ENCODE measurements at regions not wholly inside any gene's neighbourhood (a gene's known extent, or its start where the extent isn't known, plus 50 kb on each side); places are given as distances from the start of the nearest gene placed in this dataset.

- DNase-seq (ENCODE audit: low read depth) (no peak), FAIRE-seq (no peak)
- Histone ChIP-seq H3K4me3 (ENCODE audit: low read depth, low read length) (no peak overlapping the region), H3K27me3 (ENCODE audit: control insufficient read depth, insufficient read depth, low read length) (no peaks in the 10 kb centered on the region), H3K36me3 (ENCODE audit: control insufficient read depth, insufficient read depth, low read length) (no peaks in the 10 kb centered on the region)
- TF ChIP-seq, protein P1, sequence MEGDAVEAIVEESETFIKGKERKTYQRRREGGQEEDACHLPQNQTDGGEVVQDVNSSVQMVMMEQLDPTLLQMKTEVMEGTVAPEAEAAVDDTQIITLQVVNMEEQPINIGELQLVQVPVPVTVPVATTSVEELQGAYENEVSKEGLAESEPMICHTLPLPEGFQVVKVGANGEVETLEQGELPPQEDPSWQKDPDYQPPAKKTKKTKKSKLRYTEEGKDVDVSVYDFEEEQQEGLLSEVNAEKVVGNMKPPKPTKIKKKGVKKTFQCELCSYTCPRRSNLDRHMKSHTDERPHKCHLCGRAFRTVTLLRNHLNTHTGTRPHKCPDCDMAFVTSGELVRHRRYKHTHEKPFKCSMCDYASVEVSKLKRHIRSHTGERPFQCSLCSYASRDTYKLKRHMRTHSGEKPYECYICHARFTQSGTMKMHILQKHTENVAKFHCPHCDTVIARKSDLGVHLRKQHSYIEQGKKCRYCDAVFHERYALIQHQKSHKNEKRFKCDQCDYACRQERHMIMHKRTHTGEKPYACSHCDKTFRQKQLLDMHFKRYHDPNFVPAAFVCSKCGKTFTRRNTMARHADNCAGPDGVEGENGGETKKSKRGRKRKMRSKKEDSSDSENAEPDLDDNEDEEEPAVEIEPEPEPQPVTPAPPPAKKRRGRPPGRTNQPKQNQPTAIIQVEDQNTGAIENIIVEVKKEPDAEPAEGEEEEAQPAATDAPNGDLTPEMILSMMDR (IDR thresholded peaks at IDR 0.05; ENCODE audit: insufficient read depth, low read length, severe bottlenecking): no peak
Observed at GRCh38 chr10:84826704-84827103, 498.3 kb downstream of the CCSER2 start.

GRCh38 chr10:84829131-84829530 is 500.7 kb downstream of the CCSER2 start:
- TF ChIP-seq, protein P1 (IDR thresholded peaks at IDR 0.05; ENCODE audit: insufficient read depth, low read length, severe bottlenecking): no peak
- DNase-seq (ENCODE audit: low read depth) (no peak), FAIRE-seq (no peak)
- Histone ChIP-seq H3K27me3 (ENCODE audit: control insufficient read depth, insufficient read depth, low read length) (no peaks in the 10 kb centered on the region), H3K4me3 (ENCODE audit: low read depth, low read length) (no peak overlapping the region), H3K36me3 (ENCODE audit: control insufficient read depth, insufficient read depth, low read length) (no peaks in the 10 kb centered on the region)

GRCh38 chr10:84837041-84837812 is 508.8 kb downstream of the CCSER2 start:
- TF ChIP-seq, protein P1 (IDR thresholded peaks at IDR 0.05; ENCODE audit: insufficient read depth, low read length, severe bottlenecking): no peak
- no peak for DNase-seq (ENCODE audit: low read depth)
- Histone ChIP-seq H3K27me3 (ENCODE audit: control insufficient read depth, insufficient read depth, low read length) (no peaks in the 10 kb centered on the region), H3K4me3 (ENCODE audit: low read depth, low read length) (no peak overlapping the region), H3K36me3 (ENCODE audit: control insufficient read depth, insufficient read depth, low read length) (no peaks in the 10 kb centered on the region)
- no peak for FAIRE-seq

- DNase-seq (ENCODE audit: low read depth): no peak
- Histone ChIP-seq H3K27me3 (ENCODE audit: control insufficient read depth, insufficient read depth, low read length) (no peaks in the 10 kb centered on the region), H3K36me3 (ENCODE audit: control insufficient read depth, insufficient read depth, low read length) (no peaks in the 10 kb centered on the region), H3K4me3 (ENCODE audit: low read depth, low read length) (no peak overlapping the region)
- FAIRE-seq: no peak
- TF ChIP-seq, protein P1 (IDR thresholded peaks at IDR 0.05; ENCODE audit: insufficient read depth, low read length, severe bottlenecking): no peak
Observed at GRCh38 chr10:84837877-84838276, 509.5 kb downstream of the CCSER2 start.

GRCh38 chr10:84838851-84839250 is 510.5 kb downstream of the CCSER2 start:
- FAIRE-seq (no peak), DNase-seq (ENCODE audit: low read depth) (no peak)
- no peaks in the 10 kb centered on the region for H3K36me3 ChIP-seq (ENCODE audit: control insufficient read depth, insufficient read depth, low read length)
- H3K4me3 ChIP-seq (ENCODE audit: low read depth, low read length): no peak overlapping the region
- TF ChIP-seq, protein P1 (IDR thresholded peaks at IDR 0.05; ENCODE audit: insufficient read depth, low read length, severe bottlenecking): no peak
- no peaks in the 10 kb centered on the region for H3K27me3 ChIP-seq (ENCODE audit: control insufficient read depth, insufficient read depth, low read length)

DNA sequence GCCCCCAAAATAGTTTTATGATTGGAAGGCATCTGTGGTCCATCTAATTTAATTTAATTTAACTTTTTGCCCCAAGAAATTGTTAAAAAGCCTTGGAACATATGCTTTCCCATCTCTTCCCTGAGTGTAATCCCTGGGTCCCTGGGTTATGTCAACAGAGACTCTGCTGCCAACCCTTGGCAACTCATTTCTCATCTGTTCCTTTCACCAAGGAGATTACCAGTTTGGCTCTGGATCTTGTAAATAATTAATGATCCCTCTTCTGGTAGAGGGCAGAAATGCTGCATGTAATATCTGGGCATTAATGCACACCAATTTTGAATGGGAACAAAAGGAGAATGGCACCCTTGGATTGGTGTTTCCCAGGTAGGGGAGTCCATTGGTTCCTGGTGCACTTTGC is 514.2 kb downstream of the CCSER2 start:
- FAIRE-seq: no peak
- no peak overlapping the region for H3K4me3 ChIP-seq (ENCODE audit: low read depth, low read length)

More for the DNA sequence above, 514.2 kb downstream of the CCSER2 start:
- TF ChIP-seq, protein P1 (IDR thresholded peaks at IDR 0.05; ENCODE audit: insufficient read depth, low read length, severe bottlenecking): no peak
- DNase-seq (ENCODE audit: low read depth): no peak
- H3K36me3 ChIP-seq (ENCODE audit: control insufficient read depth, insufficient read depth, low read length): no peaks in the 10 kb centered on the region
- no peaks in the 10 kb centered on the region for H3K27me3 ChIP-seq (ENCODE audit: control insufficient read depth, insufficient read depth, low read length)

All from bronchial epithelial cell (primary cell).